NCI-H1105 (cell line): ENCODE measurements at regions not wholly inside any gene's neighbourhood (a gene's known extent, or its start where the extent isn't known, plus 50 kb on each side); places are given as distances from the start of the nearest gene placed in this dataset.

Experiments
- DNase-seq: peaks from one replicate; lab custom pipeline; 2025; lab: John Stamatoyannopoulos, UW

GRCh38 chr1:73644198-73644597 is 553.8 kb downstream of the LRRIQ3 start:
- DNase-seq = no peak

- DNase-seq = no peak
These were observed 558.5 kb downstream of the LRRIQ3 start for GRCh38 chr1:73639494-73639893.

- no peak for DNase-seq
These were observed 560.7 kb downstream of the LRRIQ3 start for GRCh38 chr1:73637264-73637663.

- no peak for DNase-seq
These were observed 563.0 kb downstream of the LRRIQ3 start for GRCh38 chr1:73635021-73635420.

- no peak for DNase-seq
These were observed 570.3 kb downstream of the LRRIQ3 start for GRCh38 chr1:73627723-73628122.

GRCh38 chr1:73626326-73626725 is 571.6 kb downstream of the LRRIQ3 start:
- no peak for DNase-seq

- DNase-seq = peak; percentile 31
These were observed 574.0 kb downstream of the LRRIQ3 start for GRCh38 chr1:73623946-73624345.

- DNase-seq = no peak
These were observed 580.8 kb downstream of the LRRIQ3 start for GRCh38 chr1:73617145-73617544.

- DNase-seq = no peak
These were observed 586.3 kb downstream of the LRRIQ3 start for GRCh38 chr1:73611681-73612080.

GRCh38 chr1:73604739-73605138 is 593.2 kb downstream of the LRRIQ3 start:
- DNase-seq = no peak

- DNase-seq = no peak
These were observed 593.8 kb downstream of the LRRIQ3 start for GRCh38 chr1:73604211-73604610.

GRCh38 chr1:73593804-73594203 is 604.2 kb downstream of the LRRIQ3 start:
- DNase-seq = no peak

- DNase-seq = no peak
These were observed 604.6 kb downstream of the LRRIQ3 start for GRCh38 chr1:73593364-73593763.

- DNase-seq = no peak
These were observed 610.9 kb downstream of the LRRIQ3 start for GRCh38 chr1:73587080-73587479.

GRCh38 chr1:73577206-73577605 is 620.8 kb downstream of the LRRIQ3 start:
- DNase-seq = no peak

GRCh38 chr1:73576083-73576482 is 621.9 kb downstream of the LRRIQ3 start:
- no peak for DNase-seq

- DNase-seq = no peak
These were observed 633.7 kb downstream of the LRRIQ3 start for GRCh38 chr1:73564294-73564693.

GRCh38 chr1:73556270-73556669 is 641.7 kb downstream of the LRRIQ3 start:
- DNase-seq = no peak

- DNase-seq = no peak
These were observed 660.6 kb downstream of the LRRIQ3 start for GRCh38 chr1:73537400-73537799.

GRCh38 chr1:73517603-73518191 is 680.3 kb downstream of the LRRIQ3 start:
- peak; percentile 86 for DNase-seq

GRCh38 chr1:73516451-73516850 is 681.5 kb downstream of the LRRIQ3 start:
- no peak for DNase-seq

GRCh38 chr1:73511038-73511437 is 686.9 kb downstream of the LRRIQ3 start:
- DNase-seq = no peak

- no peak for DNase-seq
These were observed 697.8 kb downstream of the LRRIQ3 start for GRCh38 chr1:73500154-73500553.

- no peak for DNase-seq
These were observed 698.3 kb downstream of the LRRIQ3 start for GRCh38 chr1:73499671-73500070.

- DNase-seq = no peak
These were observed 706.4 kb downstream of the LRRIQ3 start for GRCh38 chr1:73491621-73492020.
